ENCODE measurements at regions not wholly inside any gene's neighbourhood (a gene's known extent, or its start where the extent isn't known, plus 50 kb on each side); places are given as distances from the start of the nearest gene placed in this dataset.

DNA sequence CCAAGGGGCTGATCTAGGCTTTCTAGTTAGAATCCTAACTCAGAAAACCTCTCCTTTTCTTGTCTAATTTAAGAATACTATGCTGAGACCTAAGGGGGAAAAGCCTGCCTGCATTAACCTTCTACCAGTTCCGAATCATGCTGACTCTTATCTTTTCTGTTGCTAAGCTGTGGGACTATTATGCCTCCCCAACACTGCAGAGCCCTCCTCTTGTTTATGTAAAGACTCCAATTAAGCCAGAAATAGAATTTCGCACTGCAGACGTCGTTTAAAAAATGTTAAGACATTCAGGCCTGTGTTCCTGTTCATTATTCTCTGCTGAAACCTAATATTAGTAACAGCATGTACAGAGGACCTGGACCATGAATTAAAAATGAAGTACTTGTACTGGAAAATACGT lies 310.6 kb upstream of the ATP11B start:
- H3K36me3 ChIP-seq (ENCODE audit: control insufficient read depth in 4 of 4, insufficient read depth in 4 of 4, low read length in 4 of 4), result no peaks in the 10 kb centered on the region
- TF ChIP-seq CTCF (IDR thresholded peaks at IDR 0.05; ENCODE audit: control extremely low read depth, extremely low read depth), result no peak
- peaks cover 0 to 26% (median 0%) of the 10 kb centered on the region in 5 donors for H3K4me1 ChIP-seq (ENCODE audit: control insufficient read depth in 5 of 5, insufficient read depth in 5 of 5, low read length in 5 of 5)
- no peaks in the 10 kb centered on the region for H3K9me3 ChIP-seq (ENCODE audit: control insufficient read depth in 4 of 4, insufficient read depth in 3 of 4, low read length in 3 of 4)
- no peak overlapping the region for H3K4me3 ChIP-seq
- 59 to 69% methylated on average over 5 of the region's 5 CpGs for WGBS, 2 donors
- DNase-seq, result peak in 2 of 3 donors; percentile 13 to 34
- no peak overlapping the region for H3K9ac ChIP-seq (ENCODE audit: insufficient read depth in 1 of 2, low read length in 2 of 2)
- no peak for ATAC-seq (ENCODE audit: insufficient read depth, low FRiP score)
- H3K27me3 ChIP-seq (ENCODE audit: control insufficient read depth in 3 of 3, insufficient read depth in 3 of 3, low read length in 2 of 3), result no peaks in the 10 kb centered on the region
- no peak overlapping the region for H3K27ac ChIP-seq (ENCODE audit: low read depth in 1 of 2, low read length in 1 of 2)

DNA sequence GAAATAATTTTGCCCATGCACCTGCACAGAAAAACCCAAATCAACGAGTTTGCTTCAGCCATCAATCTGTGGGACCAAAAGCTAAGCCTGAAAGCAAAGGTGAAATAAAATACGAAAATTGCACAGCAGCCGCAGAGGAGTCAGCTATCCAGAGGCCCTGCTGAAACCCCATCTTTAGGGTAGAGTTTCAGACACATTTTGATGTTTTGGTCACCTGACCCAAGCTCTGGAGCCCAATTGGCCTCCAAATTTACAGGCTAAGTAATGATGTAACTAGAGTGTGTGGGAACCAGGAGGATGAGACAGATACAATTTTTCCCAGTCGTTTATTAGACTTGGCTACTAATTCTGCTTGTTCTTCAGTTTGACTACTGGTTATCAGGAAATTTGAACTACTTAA lies 308.6 kb upstream of the ATP11B start:
- 71 to 76% methylated on average over 4 of the region's 4 CpGs for WGBS, 2 donors
- Histone ChIP-seq H3K4me1 (ENCODE audit: control insufficient read depth in 5 of 5, insufficient read depth in 5 of 5, low read length in 5 of 5) (peaks cover 0 to 26% (median 0%) of the 10 kb centered on the region in 5 donors), H3K27me3 (ENCODE audit: control insufficient read depth in 3 of 3, insufficient read depth in 3 of 3, low read length in 2 of 3) (no peaks in the 10 kb centered on the region), H3K36me3 (ENCODE audit: control insufficient read depth in 4 of 4, insufficient read depth in 4 of 4, low read length in 4 of 4) (no peaks in the 10 kb centered on the region), H3K4me3 (no peak overlapping the region), H3K9me3 (ENCODE audit: control insufficient read depth in 4 of 4, insufficient read depth in 3 of 4, low read length in 3 of 4) (no peaks in the 10 kb centered on the region), H3K9ac (ENCODE audit: insufficient read depth in 1 of 2, low read length in 2 of 2) (no peak overlapping the region), H3K27ac (ENCODE audit: low read depth in 1 of 2, low read length in 1 of 2) (no peak overlapping the region)
- DNase-seq (no peak), ATAC-seq (ENCODE audit: insufficient read depth, low FRiP score) (no peak)
- TF ChIP-seq CTCF (IDR thresholded peaks at IDR 0.05; ENCODE audit: control extremely low read depth, extremely low read depth), result no peak

- 46 to 66% methylated on average over 3 of the region's 3 CpGs for WGBS, 2 donors
- peak in 2 of 3 donors; percentile 26 to 43 for DNase-seq
- H3K27ac ChIP-seq (ENCODE audit: low read depth in 1 of 2, low read length in 1 of 2), result no peak overlapping the region
- no peak for TF ChIP-seq CTCF (IDR thresholded peaks at IDR 0.05; ENCODE audit: control extremely low read depth, extremely low read depth)
- no peaks in the 10 kb centered on the region for H3K9me3 ChIP-seq (ENCODE audit: control insufficient read depth in 4 of 4, insufficient read depth in 3 of 4, low read length in 3 of 4)
- H3K9ac ChIP-seq (ENCODE audit: insufficient read depth in 1 of 2, low read length in 2 of 2), result no peak overlapping the region
- no peaks in the 10 kb centered on the region for H3K36me3 ChIP-seq (ENCODE audit: control insufficient read depth in 4 of 4, insufficient read depth in 4 of 4, low read length in 4 of 4)
- H3K4me1 ChIP-seq (ENCODE audit: control insufficient read depth in 5 of 5, insufficient read depth in 5 of 5, low read length in 5 of 5), result peaks cover 0 to 26% (median 0%) of the 10 kb centered on the region in 5 donors
- no peaks in the 10 kb centered on the region for H3K27me3 ChIP-seq (ENCODE audit: control insufficient read depth in 3 of 3, insufficient read depth in 3 of 3, low read length in 2 of 3)
- H3K4me3 ChIP-seq, result no peak overlapping the region
- no peak for ATAC-seq (ENCODE audit: insufficient read depth, low FRiP score)
These were observed 308.0 kb upstream of the ATP11B start for GRCh38 chr3:182485301-182485700.

DNA sequence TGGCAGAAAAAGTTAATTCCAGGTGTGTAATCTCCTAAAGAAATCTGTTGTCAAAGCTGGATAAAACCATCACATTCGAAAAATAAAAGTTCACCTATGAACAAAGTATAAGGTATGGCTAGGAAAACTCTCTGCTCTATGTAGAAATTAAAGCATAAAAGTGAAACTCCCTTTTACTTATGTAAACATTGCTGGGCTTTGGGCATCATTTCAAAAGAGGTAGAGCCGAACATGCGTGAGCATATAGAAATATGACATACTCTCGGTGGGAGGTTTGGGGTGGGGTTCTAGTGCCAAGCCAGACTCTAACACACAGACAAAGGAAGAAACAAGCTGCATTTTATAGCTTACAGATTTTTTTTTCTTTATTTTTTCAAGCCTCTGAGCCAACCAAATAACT lies 306.8 kb upstream of the ATP11B start:
- ATAC-seq (ENCODE audit: insufficient read depth, low FRiP score) (no peak), DNase-seq (peak; percentile 36 to 55 (median 50))
- Histone ChIP-seq H3K27me3 (ENCODE audit: control insufficient read depth in 3 of 3, insufficient read depth in 3 of 3, low read length in 2 of 3) (no peaks in the 10 kb centered on the region), H3K4me1 (ENCODE audit: control insufficient read depth in 5 of 5, insufficient read depth in 5 of 5, low read length in 5 of 5) (peaks cover 0 to 26% (median 0%) of the 10 kb centered on the region in 5 donors), H3K4me3 (no peak overlapping the region), H3K9me3 (ENCODE audit: control insufficient read depth in 4 of 4, insufficient read depth in 3 of 4, low read length in 3 of 4) (no peaks in the 10 kb centered on the region), H3K27ac (ENCODE audit: low read depth in 1 of 2, low read length in 1 of 2) (no peak overlapping the region), H3K9ac (ENCODE audit: insufficient read depth in 1 of 2, low read length in 2 of 2) (no peak overlapping the region), H3K36me3 (ENCODE audit: control insufficient read depth in 4 of 4, insufficient read depth in 4 of 4, low read length in 4 of 4) (no peaks in the 10 kb centered on the region)
- TF ChIP-seq CTCF (IDR thresholded peaks at IDR 0.05; ENCODE audit: control extremely low read depth, extremely low read depth), result no peak
- 57 to 78% methylated on average over 4 of the region's 4 CpGs for WGBS, 2 donors
